ENCODE measurements at regions not wholly inside any gene's neighbourhood (a gene's known extent, or its start where the extent isn't known, plus 50 kb on each side); places are given as distances from the start of the nearest gene placed in this dataset.
"Not testable (repeated sequence)": the region's sequence is repeated elsewhere in the genome, so short reads cannot be mapped to it uniquely, and the experiment has no call there.

- peak; percentile 40 for DNase-seq (ENCODE audit: low read depth)
These were observed 128.5 kb downstream of the KCNE4 start for GRCh38 chr2:223180463-223180862.

GRCh38 chr2:223181561-223181960 lies 129.6 kb downstream of the KCNE4 start:
- DNase-seq (ENCODE audit: low read depth) = no peak

GRCh38 chr2:223182356-223182755 lies 130.4 kb downstream of the KCNE4 start:
- no peak for DNase-seq (ENCODE audit: low read depth)

GRCh38 chr2:223185638-223186037 lies 133.6 kb downstream of the KCNE4 start:
- DNase-seq (ENCODE audit: low read depth) = no peak

- no peak for DNase-seq (ENCODE audit: low read depth)
These were observed 135.3 kb downstream of the KCNE4 start for GRCh38 chr2:223187256-223187655.

- DNase-seq (ENCODE audit: low read depth) = not testable (repeated sequence)
These were observed 138.7 kb downstream of the KCNE4 start for GRCh38 chr2:223190561-223191206.

GRCh38 chr2:223196331-223196730 lies 144.3 kb downstream of the KCNE4 start:
- DNase-seq (ENCODE audit: low read depth) = no peak

- no peak for DNase-seq (ENCODE audit: low read depth)
These were observed 145.1 kb downstream of the KCNE4 start for GRCh38 chr2:223197046-223197445.

- DNase-seq (ENCODE audit: low read depth) = no peak
These were observed 147.8 kb downstream of the KCNE4 start for GRCh38 chr2:223199531-223200515.

- DNase-seq (ENCODE audit: low read depth) = peak; percentile 24
These were observed 152.3 kb downstream of the KCNE4 start for GRCh38 chr2:223203971-223204929.

- no peak for DNase-seq (ENCODE audit: low read depth)
These were observed 158.5 kb downstream of the KCNE4 start for GRCh38 chr2:223210489-223210888.

- DNase-seq (ENCODE audit: low read depth) = peak; percentile 39
These were observed 162.6 kb downstream of the KCNE4 start for GRCh38 chr2:223214394-223215253.

GRCh38 chr2:223215254-223215516 lies 163.2 kb downstream of the KCNE4 start:
- DNase-seq (ENCODE audit: low read depth) = no peak

GRCh38 chr2:223217373-223217772 lies 165.4 kb downstream of the KCNE4 start:
- DNase-seq (ENCODE audit: low read depth) = no peak

- DNase-seq (ENCODE audit: low read depth) = no peak
These were observed 166.7 kb downstream of the KCNE4 start for GRCh38 chr2:223218587-223219178.

- no peak for DNase-seq (ENCODE audit: low read depth)
These were observed 168.1 kb downstream of the KCNE4 start for GRCh38 chr2:223219872-223220657.

- DNase-seq (ENCODE audit: low read depth) = no peak
These were observed 168.6 kb downstream of the KCNE4 start for GRCh38 chr2:223220658-223220925.

GRCh38 chr2:223221139-223221835 lies 169.3 kb downstream of the KCNE4 start:
- DNase-seq (ENCODE audit: low read depth) = no peak

GRCh38 chr2:223222397-223222796 lies 170.4 kb downstream of the KCNE4 start:
- no peak for DNase-seq (ENCODE audit: low read depth)

GRCh38 chr2:223223156-223223555 lies 171.2 kb downstream of the KCNE4 start:
- no peak for DNase-seq (ENCODE audit: low read depth)
